Endothelial cell of umbilical vein (primary cell): ENCODE measurements at regions not wholly inside any gene's neighbourhood (a gene's known extent, or its start where the extent isn't known, plus 50 kb on each side); places are given as distances from the start of the nearest gene placed in this dataset.

ENCODE experiments used
- EZH2 ChIP-seq: IDR thresholded peaks from 2 replicates; pipeline ENCODE4 v1.6.1; 2012; ENCODE audit warnings: borderline replicate concordance, low read depth, mild to moderate bottlenecking, moderate library complexity, low read length, inconsistent platforms; ENCODE audit not compliant: severe bottlenecking
- JUN ChIP-seq: IDR thresholded peaks from 2 replicates; pipeline ENCODE4 v1.6.1; 2011; ENCODE audit warnings: borderline replicate concordance, low read depth; ENCODE audit not compliant: insufficient read length, insufficient read depth
- MAX ChIP-seq: IDR thresholded peaks from 2 replicates; pipeline ENCODE4 v1.6.1; 2011; ENCODE audit not compliant: insufficient read depth, insufficient read length
- POLR2A ChIP-seq: IDR thresholded peaks from 2 replicates; pipeline ENCODE4 v1.6.1; 2012; ENCODE audit warnings: low read depth, mild to moderate bottlenecking, control low read depth, low read length
- TF ChIP-seq, protein P1 (sequence below), 2 donors: IDR thresholded peaks; 1 replicate in 1 of 2; 2 replicates in 1 of 2; pipeline ENCODE4 v1.5.1; 2011; ENCODE audit warnings: low read length in 2 of 2, mild to moderate bottlenecking in 2 of 2, moderate library complexity in 2 of 2, control low read depth in 1 of 2, inconsistent platforms in 1 of 2, low read depth in 1 of 2; ENCODE audit not compliant: insufficient read depth in 1 of 2; ENCODE audit errors: extremely low read depth in 1 of 2

DNA sequence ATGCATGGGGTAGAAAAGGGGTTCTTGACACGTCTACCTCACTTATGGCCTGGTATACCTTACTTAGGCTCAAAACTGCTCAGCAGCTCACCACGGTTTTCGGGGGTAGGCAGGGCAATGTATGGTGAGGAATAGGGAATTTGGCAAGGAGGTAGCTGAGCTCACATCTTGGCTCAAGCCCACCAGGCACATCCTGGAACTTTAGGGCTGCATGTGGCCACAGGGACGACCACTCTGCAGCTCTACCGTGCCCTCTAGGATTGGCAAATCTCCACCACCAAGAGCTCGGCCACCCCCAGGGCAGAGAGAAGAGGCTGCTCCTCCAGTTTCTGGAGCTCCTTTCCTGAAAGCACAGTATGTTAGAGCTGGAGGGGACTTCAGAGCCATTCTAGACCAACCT is 69.7 kb downstream of the MRPL46 start:
- no peak for TF ChIP-seq POLR2A
- TF ChIP-seq, protein P1, sequence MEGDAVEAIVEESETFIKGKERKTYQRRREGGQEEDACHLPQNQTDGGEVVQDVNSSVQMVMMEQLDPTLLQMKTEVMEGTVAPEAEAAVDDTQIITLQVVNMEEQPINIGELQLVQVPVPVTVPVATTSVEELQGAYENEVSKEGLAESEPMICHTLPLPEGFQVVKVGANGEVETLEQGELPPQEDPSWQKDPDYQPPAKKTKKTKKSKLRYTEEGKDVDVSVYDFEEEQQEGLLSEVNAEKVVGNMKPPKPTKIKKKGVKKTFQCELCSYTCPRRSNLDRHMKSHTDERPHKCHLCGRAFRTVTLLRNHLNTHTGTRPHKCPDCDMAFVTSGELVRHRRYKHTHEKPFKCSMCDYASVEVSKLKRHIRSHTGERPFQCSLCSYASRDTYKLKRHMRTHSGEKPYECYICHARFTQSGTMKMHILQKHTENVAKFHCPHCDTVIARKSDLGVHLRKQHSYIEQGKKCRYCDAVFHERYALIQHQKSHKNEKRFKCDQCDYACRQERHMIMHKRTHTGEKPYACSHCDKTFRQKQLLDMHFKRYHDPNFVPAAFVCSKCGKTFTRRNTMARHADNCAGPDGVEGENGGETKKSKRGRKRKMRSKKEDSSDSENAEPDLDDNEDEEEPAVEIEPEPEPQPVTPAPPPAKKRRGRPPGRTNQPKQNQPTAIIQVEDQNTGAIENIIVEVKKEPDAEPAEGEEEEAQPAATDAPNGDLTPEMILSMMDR (IDR thresholded peaks at IDR 0.05; ENCODE audit: extremely low read depth in 1 of 2, insufficient read depth in 1 of 2, low read depth in 1 of 2, low read length in 2 of 2), result no peak
- TF ChIP-seq EZH2, result no peak
- TF ChIP-seq JUN, result no peak
- TF ChIP-seq MAX, result no peak
